Upper lobe of left lung (tissue), 6 donors: ENCODE measurements at regions not wholly inside any gene's neighbourhood (a gene's known extent, or its start where the extent isn't known, plus 50 kb on each side); places are given as distances from the start of the nearest gene placed in this dataset.

Experiments used
- ATAC-seq, 2 donors: fragments of 200-7000 bp; cut with Tn5 transposase; one replicate each; pipeline ENCODE4 v1.9.1; 2022; ENCODE audit warnings: mild to moderate bottlenecking in 2 of 2, moderate library complexity in 2 of 2; ENCODE audit not compliant: low FRiP score in 2 of 2
- DNase-seq, 2 donors: peaks; one replicate each; pipeline ENCODE4 v3.0.0-alpha.2; 2019 to 2020
- H3K27ac ChIP-seq, 4 donors: fragments of 200-600 bp; sonication (generic); one replicate each; pipeline ENCODE4 v1.5.1; 2016 to 2019
- H3K27me3 ChIP-seq, 4 donors: fragments of 200-600 bp; sonication (generic); one replicate each; pipeline ENCODE4 v1.5.1; 2017 to 2019
- H3K36me3 ChIP-seq, 4 donors: fragments of 200-600 bp; sonication (generic); one replicate each; pipeline ENCODE4 v1.5.1; 2016 to 2019
- H3K4me1 ChIP-seq, 4 donors: fragments of 200-600 bp; sonication (generic); one replicate each; pipeline ENCODE4 v1.5.1; 2018 to 2019
- H3K4me3 ChIP-seq, 4 donors: fragments of 200-600 bp; sonication (generic); one replicate each; pipeline ENCODE4 v1.5.1; 2017 to 2019; ENCODE audit warnings: mild to moderate bottlenecking in 2 of 4, moderate library complexity in 1 of 4
- H3K9me3 ChIP-seq, 4 donors: fragments of 200-600 bp; sonication (generic); one replicate each; pipeline ENCODE4 v1.5.1; 2018 to 2019
- CTCF ChIP-seq, 6 experiments: fragments of 450-650 bp in 4 of 6; fragments of 200-600 bp in 2 of 6; sonication (generic) in 2 of 6; IDR thresholded peaks; one replicate each; pipeline ENCODE4 v1.5.1; 2016 to 2019; ENCODE audit warnings: antibody characterized with exemption in 6 of 6
- EP300 ChIP-seq, 4 donors: sonication (generic); formaldehyde crosslinking; IDR thresholded peaks; one replicate each; pipeline ENCODE4 v1.5.1; 2017; ENCODE audit warnings: antibody characterized with exemption in 4 of 4, control low read depth in 2 of 4
- POLR2A ChIP-seq, 4 donors: fragments of 450-650 bp; IDR thresholded peaks; one replicate each; pipeline ENCODE4 v1.5.1; 2016 to 2017; ENCODE audit warnings: antibody characterized with exemption in 4 of 4, mild to moderate bottlenecking in 2 of 4
- POLR2AphosphoS5 ChIP-seq, 2 donors: sonication (generic); formaldehyde crosslinking; IDR thresholded peaks; one replicate each; pipeline ENCODE4 v1.5.1; 2017; ENCODE audit warnings: antibody characterized with exemption in 2 of 2
- WGBS, 2 donors: methylation state at CpG; one replicate each; pipeline ENCODE4 v1.1.5; 2017 to 2018; 5-methylcytosine and 5-hydroxymethylcytosine counted together
- donor health status: DM: no; HTN: no; CAD: no; lungs with moderate emphysema.
- donor health status: DM: no; HTN: yes; CAD: no; lungs with severe emphysema.

GRCh38 chr17:33369876-33370275 lies 76.8 kb upstream of the ASIC2 start:
- TF ChIP-seq POLR2A (IDR thresholded peaks at IDR 0.05) (no peak), POLR2AphosphoS5 (IDR thresholded peaks at IDR 0.05) (no peak), CTCF (IDR thresholded peaks at IDR 0.05) (no peak), EP300 (IDR thresholded peaks at IDR 0.05) (no peak)
- no peak overlapping the region for H3K27ac ChIP-seq
- H3K4me1 ChIP-seq = no peaks in the 10 kb centered on the region
- 95% methylated on average over 2 of the region's 2 CpGs for WGBS, 2 donors
- H3K36me3 ChIP-seq = no peaks in the 10 kb centered on the region
- ATAC-seq (no peak), DNase-seq (no peak)
- H3K27me3 ChIP-seq = no peaks in the 10 kb centered on the region
- H3K9me3 ChIP-seq = no peaks in the 10 kb centered on the region
- no peak overlapping the region for H3K4me3 ChIP-seq

GRCh38 chr17:33370401-33370800 lies 77.3 kb upstream of the ASIC2 start:
- Histone ChIP-seq H3K36me3 (no peaks in the 10 kb centered on the region), H3K4me1 (no peaks in the 10 kb centered on the region), H3K27me3 (no peaks in the 10 kb centered on the region), H3K9me3 (no peaks in the 10 kb centered on the region), H3K4me3 (no peak overlapping the region), H3K27ac (no peak overlapping the region)
- DNase-seq (no peak), ATAC-seq (no peak)
- WGBS, 2 donors = 44 to 62% methylated on average over 1 of the region's 1 CpG
- TF ChIP-seq POLR2AphosphoS5 (IDR thresholded peaks at IDR 0.05) (no peak), CTCF (IDR thresholded peaks at IDR 0.05) (no peak), EP300 (IDR thresholded peaks at IDR 0.05) (no peak), POLR2A (IDR thresholded peaks at IDR 0.05) (no peak)

GRCh38 chr17:33371377-33371776 lies 78.3 kb upstream of the ASIC2 start:
- Histone ChIP-seq H3K27me3 (no peaks in the 10 kb centered on the region), H3K4me1 (no peaks in the 10 kb centered on the region), H3K4me3 (no peak overlapping the region), H3K9me3 (no peaks in the 10 kb centered on the region), H3K27ac (no peak overlapping the region), H3K36me3 (no peaks in the 10 kb centered on the region)
- ATAC-seq (no peak), DNase-seq (no peak)
- WGBS, 2 donors = 69 to 72% methylated on average over 3 of the region's 3 CpGs
- TF ChIP-seq EP300 (IDR thresholded peaks at IDR 0.05) (no peak), POLR2AphosphoS5 (IDR thresholded peaks at IDR 0.05) (no peak), POLR2A (IDR thresholded peaks at IDR 0.05) (no peak), CTCF (IDR thresholded peaks at IDR 0.05) (no peak)

GRCh38 chr17:33373273-33373672 lies 80.2 kb upstream of the ASIC2 start:
- no peak for ATAC-seq
- WGBS, 2 donors = 53 to 61% methylated on average over 1 of the region's 1 CpG
- no peaks in the 10 kb centered on the region for H3K36me3 ChIP-seq
- no peak for DNase-seq
- H3K4me1 ChIP-seq = no peaks in the 10 kb centered on the region
- no peak for TF ChIP-seq POLR2A (IDR thresholded peaks at IDR 0.05)
- no peak for TF ChIP-seq EP300 (IDR thresholded peaks at IDR 0.05)
- no peak for TF ChIP-seq POLR2AphosphoS5 (IDR thresholded peaks at IDR 0.05)
- TF ChIP-seq CTCF (IDR thresholded peaks at IDR 0.05) = no peak
- H3K27ac ChIP-seq = no peak overlapping the region
- no peaks in the 10 kb centered on the region for H3K9me3 ChIP-seq
- no peak overlapping the region for H3K4me3 ChIP-seq
- no peaks in the 10 kb centered on the region for H3K27me3 ChIP-seq

- Histone ChIP-seq H3K27ac (no peak overlapping the region), H3K36me3 (no peaks in the 10 kb centered on the region), H3K4me3 (no peak overlapping the region), H3K9me3 (no peaks in the 10 kb centered on the region), H3K4me1 (no peaks in the 10 kb centered on the region), H3K27me3 (no peaks in the 10 kb centered on the region)
- ATAC-seq (no peak), DNase-seq (no peak)
- TF ChIP-seq EP300 (IDR thresholded peaks at IDR 0.05) (no peak), CTCF (IDR thresholded peaks at IDR 0.05) (no peak), POLR2AphosphoS5 (IDR thresholded peaks at IDR 0.05) (no peak), POLR2A (IDR thresholded peaks at IDR 0.05) (no peak)
- 51 to 52% methylated on average over 5 of the region's 5 CpGs for WGBS, 2 donors
Observed at GRCh38 chr17:33375103-33375502, 82.0 kb upstream of the ASIC2 start.
